ENCODE measurements at regions not wholly inside any gene's neighbourhood (a gene's known extent, or its start where the extent isn't known, plus 50 kb on each side); places are given as distances from the start of the nearest gene placed in this dataset.
"Not testable (repeated sequence)": the region's sequence is repeated elsewhere in the genome, so short reads cannot be mapped to it uniquely, and the experiment has no call there.

- TF ChIP-seq CTCF (conservative IDR thresholded peaks at IDR 0.05; ENCODE audit: low read depth), result no peak
- H3K27ac ChIP-seq, result no peak overlapping the region
- ChIA-PET CTCF (no interaction called here), POLR2A (ENCODE audit: low non-redundant PET) (no interaction called here)
- DNase-seq (ENCODE audit: low spot score), result no peak
Observed at GRCh38 chr2:14776216-14776615, 143.7 kb downstream of the LRATD1 start.

- H3K27ac ChIP-seq, result no peak overlapping the region
- CTCF ChIA-PET, result no interaction called here
- peak; percentile 68 for DNase-seq (ENCODE audit: low spot score)
- POLR2A ChIA-PET (ENCODE audit: low non-redundant PET), result no interaction called here
- no peak for TF ChIP-seq CTCF (conservative IDR thresholded peaks at IDR 0.05; ENCODE audit: low read depth)
Observed at GRCh38 chr2:14778015-14778414, 145.5 kb downstream of the LRATD1 start.

- no peak for DNase-seq (ENCODE audit: low spot score)
- ChIA-PET CTCF (interaction anchor here (0.7 kb wide), 1 partner anchor 69 kb away, joined by 3 read pairs; no protein-coding TSS in a partner anchor), POLR2A (ENCODE audit: low non-redundant PET) (no interaction called here)
- H3K27ac ChIP-seq, result no peak overlapping the region
- no peak for TF ChIP-seq CTCF (conservative IDR thresholded peaks at IDR 0.05; ENCODE audit: low read depth)
Observed at GRCh38 chr2:14779252-14779651, 146.7 kb downstream of the LRATD1 start.

- TF ChIP-seq CTCF (conservative IDR thresholded peaks at IDR 0.05; ENCODE audit: low read depth), result no peak
- ChIA-PET CTCF (no interaction called here), POLR2A (ENCODE audit: low non-redundant PET) (no interaction called here)
- H3K27ac ChIP-seq, result no peak overlapping the region
- peak; percentile 23 for DNase-seq (ENCODE audit: low spot score)
Observed at GRCh38 chr2:14781142-14781541, 148.6 kb downstream of the LRATD1 start.

GRCh38 chr2:14788814-14789213, 156.3 kb downstream of the LRATD1 start:
- CTCF ChIA-PET; POLR2A ChIA-PET (ENCODE audit: low non-redundant PET); DNase-seq (ENCODE audit: low spot score); H3K27ac ChIP-seq: not testable (repeated sequence)

GRCh38 chr2:14790041-14790640, 157.6 kb downstream of the LRATD1 start:
- no peak for TF ChIP-seq CTCF (conservative IDR thresholded peaks at IDR 0.05; ENCODE audit: low read depth)
- ChIA-PET CTCF (no interaction called here), POLR2A (ENCODE audit: low non-redundant PET) (no interaction called here)
- no peak for DNase-seq (ENCODE audit: low spot score)
- H3K27ac ChIP-seq, result no peak overlapping the region

- TF ChIP-seq CTCF (conservative IDR thresholded peaks at IDR 0.05; ENCODE audit: low read depth), result no peak
- H3K27ac ChIP-seq, result no peak overlapping the region
- no peak for DNase-seq (ENCODE audit: low spot score)
- ChIA-PET CTCF (no interaction called here), POLR2A (ENCODE audit: low non-redundant PET) (no interaction called here)
Observed at GRCh38 chr2:14803994-14804393, 171.5 kb downstream of the LRATD1 start.
